Spleen (tissue), 7 donors: ENCODE measurements at regions not wholly inside any gene's neighbourhood (a gene's known extent, or its start where the extent isn't known, plus 50 kb on each side); places are given as distances from the start of the nearest gene placed in this dataset.

Experiments
- POLR2A ChIP-seq, 3 donors: fragments of 450-650 bp; IDR thresholded peaks; one replicate each; pipeline ENCODE4 v1.5.1; 2017; ENCODE audit warnings: antibody characterized with exemption in 3 of 3, mild to moderate bottlenecking in 1 of 3
- POLR2AphosphoS5 ChIP-seq, 3 donors: sonication (generic); formaldehyde crosslinking; IDR thresholded peaks; one replicate each; pipeline ENCODE4 v1.5.1; 2017; ENCODE audit warnings: antibody characterized with exemption in 3 of 3
- TF ChIP-seq, protein P1 (sequence below), 11 experiments: fragments of 200-600 bp in 7 of 11; fragments of 450-650 bp in 4 of 11; sonication (generic) in 4 of 11; IDR thresholded peaks in 8 of 11; conservative IDR thresholded peaks in 3 of 11; 1 replicate in 7 of 11; 2 replicates in 4 of 11; pipeline versions ENCODE4 v1.4.0 to v1.8.0; 2016 to 2021; ENCODE audit warnings: antibody characterized with exemption in 11 of 11, inconsistent platforms in 4 of 11, mild to moderate bottlenecking in 1 of 11
- donor health status: DM: no; HTN: no; CAD: no; lungs with moderate emphysema.
- donor health status: DM: no; HTN: no; CAD: no.
- donor health status: DM: no; HTN: no; CAD: no.

DNA sequence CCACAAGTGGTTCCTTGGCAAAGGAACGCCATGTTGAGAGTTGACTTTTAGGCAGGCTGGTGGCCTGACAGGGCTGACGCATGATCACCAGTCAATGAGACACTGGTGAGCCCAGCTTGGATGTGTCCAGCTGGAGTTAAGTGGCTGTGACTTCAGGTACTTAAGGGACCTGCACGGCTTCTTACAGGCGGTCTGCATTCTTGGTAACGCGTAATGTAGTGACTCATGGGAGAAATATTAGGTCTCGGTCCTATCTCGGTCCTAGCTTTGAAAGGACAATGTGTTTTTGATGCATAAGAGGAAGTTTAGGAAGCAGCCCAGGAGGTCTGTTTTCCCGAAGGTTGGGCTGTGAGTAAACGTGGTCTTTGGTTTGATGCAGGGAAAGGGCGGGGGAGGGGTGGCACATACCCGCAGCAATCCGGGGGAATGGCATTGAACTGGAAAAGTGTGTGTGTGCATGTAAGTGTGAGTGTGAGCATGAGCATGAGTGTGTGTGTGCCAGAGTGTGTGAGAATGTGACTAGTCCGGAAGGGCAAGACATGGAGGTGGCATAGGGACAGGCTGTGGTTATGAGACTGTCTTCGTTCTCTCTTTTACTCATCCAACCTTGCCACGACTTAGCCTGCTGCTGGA lies 55.3 kb downstream of the FAM43A start:
- TF ChIP-seq, protein P1, sequence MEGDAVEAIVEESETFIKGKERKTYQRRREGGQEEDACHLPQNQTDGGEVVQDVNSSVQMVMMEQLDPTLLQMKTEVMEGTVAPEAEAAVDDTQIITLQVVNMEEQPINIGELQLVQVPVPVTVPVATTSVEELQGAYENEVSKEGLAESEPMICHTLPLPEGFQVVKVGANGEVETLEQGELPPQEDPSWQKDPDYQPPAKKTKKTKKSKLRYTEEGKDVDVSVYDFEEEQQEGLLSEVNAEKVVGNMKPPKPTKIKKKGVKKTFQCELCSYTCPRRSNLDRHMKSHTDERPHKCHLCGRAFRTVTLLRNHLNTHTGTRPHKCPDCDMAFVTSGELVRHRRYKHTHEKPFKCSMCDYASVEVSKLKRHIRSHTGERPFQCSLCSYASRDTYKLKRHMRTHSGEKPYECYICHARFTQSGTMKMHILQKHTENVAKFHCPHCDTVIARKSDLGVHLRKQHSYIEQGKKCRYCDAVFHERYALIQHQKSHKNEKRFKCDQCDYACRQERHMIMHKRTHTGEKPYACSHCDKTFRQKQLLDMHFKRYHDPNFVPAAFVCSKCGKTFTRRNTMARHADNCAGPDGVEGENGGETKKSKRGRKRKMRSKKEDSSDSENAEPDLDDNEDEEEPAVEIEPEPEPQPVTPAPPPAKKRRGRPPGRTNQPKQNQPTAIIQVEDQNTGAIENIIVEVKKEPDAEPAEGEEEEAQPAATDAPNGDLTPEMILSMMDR (IDR thresholded peaks at IDR 0.05 in 8 of 11, conservative IDR thresholded peaks at IDR 0.05 in 3 of 11), result no peak
- TF ChIP-seq POLR2A (IDR thresholded peaks at IDR 0.05) (no peak), POLR2AphosphoS5 (IDR thresholded peaks at IDR 0.05) (no peak)
